ENCODE measurements at regions not wholly inside any gene's neighbourhood (a gene's known extent, or its start where the extent isn't known, plus 50 kb on each side); places are given as distances from the start of the nearest gene placed in this dataset.

DNA sequence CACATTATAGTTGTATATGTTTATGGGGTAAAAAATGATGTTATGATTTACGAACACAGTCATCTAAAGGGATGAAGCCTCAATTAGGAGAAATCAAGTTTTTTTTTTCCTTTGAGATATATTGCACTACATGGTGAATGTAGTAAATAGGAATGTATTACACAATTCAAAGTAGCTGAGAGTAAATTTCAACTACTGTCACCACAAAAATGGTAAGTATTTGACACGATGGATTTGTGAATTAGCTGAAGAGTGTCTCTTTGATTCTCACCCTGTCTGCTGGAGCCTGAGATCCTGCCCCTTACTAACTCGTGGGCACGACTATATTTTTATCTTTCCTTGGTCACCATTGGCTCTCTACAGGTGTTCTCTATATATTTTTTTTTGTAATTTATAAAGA is 540.4 kb upstream of the DSEL start:
- Histone ChIP-seq H3K36me3 (replicated peaks; ENCODE audit: insufficient read depth, low read depth) (no peaks in the 10 kb centered on the region), H3K27ac (no peak overlapping the region), H3K9me2 (replicated peaks; ENCODE audit: insufficient read depth) (no peaks in the 10 kb centered on the region), H3K4me3 (no peak overlapping the region), H3K4me2 (no peak overlapping the region), H3K4me1 (ENCODE audit: insufficient read depth) (no peaks in the 10 kb centered on the region), H3K79me2 (no peaks in the 10 kb centered on the region), H3K27me3 (no peaks in the 10 kb centered on the region), H4K20me1 (ENCODE audit: insufficient read depth, poor library complexity, severe bottlenecking) (no peaks in the 10 kb centered on the region), H3K9me3 (ENCODE audit: low read depth) (no peaks in the 10 kb centered on the region), H2AFZ (no peak overlapping the region)
- WGBS (ENCODE audit: low lambda C conversion rate, missing lambda C conversion rate): 86% methylated on average over 4 of the region's 4 CpGs
- TF ChIP-seq EZH2phosphoT487 (IDR thresholded peaks at IDR 0.05; ENCODE audit: low read depth, severe bottlenecking, unreplicated experiment): no peak
- TF ChIP-seq EZH2 (IDR thresholded peaks at IDR 0.05; ENCODE audit: borderline replicate concordance): no peak
- TF ChIP-seq, protein P1, sequence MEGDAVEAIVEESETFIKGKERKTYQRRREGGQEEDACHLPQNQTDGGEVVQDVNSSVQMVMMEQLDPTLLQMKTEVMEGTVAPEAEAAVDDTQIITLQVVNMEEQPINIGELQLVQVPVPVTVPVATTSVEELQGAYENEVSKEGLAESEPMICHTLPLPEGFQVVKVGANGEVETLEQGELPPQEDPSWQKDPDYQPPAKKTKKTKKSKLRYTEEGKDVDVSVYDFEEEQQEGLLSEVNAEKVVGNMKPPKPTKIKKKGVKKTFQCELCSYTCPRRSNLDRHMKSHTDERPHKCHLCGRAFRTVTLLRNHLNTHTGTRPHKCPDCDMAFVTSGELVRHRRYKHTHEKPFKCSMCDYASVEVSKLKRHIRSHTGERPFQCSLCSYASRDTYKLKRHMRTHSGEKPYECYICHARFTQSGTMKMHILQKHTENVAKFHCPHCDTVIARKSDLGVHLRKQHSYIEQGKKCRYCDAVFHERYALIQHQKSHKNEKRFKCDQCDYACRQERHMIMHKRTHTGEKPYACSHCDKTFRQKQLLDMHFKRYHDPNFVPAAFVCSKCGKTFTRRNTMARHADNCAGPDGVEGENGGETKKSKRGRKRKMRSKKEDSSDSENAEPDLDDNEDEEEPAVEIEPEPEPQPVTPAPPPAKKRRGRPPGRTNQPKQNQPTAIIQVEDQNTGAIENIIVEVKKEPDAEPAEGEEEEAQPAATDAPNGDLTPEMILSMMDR (IDR thresholded peaks at IDR 0.05; ENCODE audit: poor library complexity): no peak
- DNase-seq (ENCODE audit: low spot score): no peak

DNA sequence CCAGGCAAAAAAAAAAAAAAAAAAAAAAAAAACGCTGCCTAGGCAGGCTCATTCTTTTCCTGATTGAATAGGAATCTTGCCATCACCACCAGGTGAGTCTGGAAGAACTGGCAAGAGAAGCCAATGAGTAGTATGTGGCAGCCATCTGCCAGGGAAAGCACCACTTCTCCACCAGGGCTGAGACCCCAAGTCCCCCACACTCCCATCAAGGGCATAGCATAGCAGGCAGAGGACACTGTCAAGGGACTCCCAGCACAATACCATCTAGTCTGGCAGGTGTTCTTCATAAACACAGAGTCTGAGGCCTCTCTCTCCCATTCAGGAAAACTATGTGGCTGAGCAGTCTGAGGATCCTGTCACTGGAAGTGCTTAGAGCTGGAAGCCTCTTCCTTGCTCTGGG is 538.1 kb upstream of the DSEL start:
- TF ChIP-seq EZH2 (IDR thresholded peaks at IDR 0.05; ENCODE audit: borderline replicate concordance) (no peak), EZH2phosphoT487 (IDR thresholded peaks at IDR 0.05; ENCODE audit: low read depth, severe bottlenecking, unreplicated experiment) (no peak)
- TF ChIP-seq, protein P1 (IDR thresholded peaks at IDR 0.05; ENCODE audit: poor library complexity): no peak
- Histone ChIP-seq H2AFZ (no peak overlapping the region), H3K4me1 (ENCODE audit: insufficient read depth) (no peaks in the 10 kb centered on the region), H3K9me3 (ENCODE audit: low read depth) (no peaks in the 10 kb centered on the region), H3K9me2 (replicated peaks; ENCODE audit: insufficient read depth) (no peaks in the 10 kb centered on the region), H3K4me2 (no peak overlapping the region), H3K79me2 (no peaks in the 10 kb centered on the region), H3K4me3 (no peak overlapping the region), H3K27ac (no peak overlapping the region), H4K20me1 (ENCODE audit: insufficient read depth, poor library complexity, severe bottlenecking) (no peaks in the 10 kb centered on the region), H3K27me3 (no peaks in the 10 kb centered on the region), H3K36me3 (replicated peaks; ENCODE audit: insufficient read depth, low read depth) (no peaks in the 10 kb centered on the region)
- DNase-seq (ENCODE audit: low spot score): no peak
- 75% methylated on average over 1 of the region's 1 CpG for WGBS (ENCODE audit: low lambda C conversion rate, missing lambda C conversion rate)

DNA sequence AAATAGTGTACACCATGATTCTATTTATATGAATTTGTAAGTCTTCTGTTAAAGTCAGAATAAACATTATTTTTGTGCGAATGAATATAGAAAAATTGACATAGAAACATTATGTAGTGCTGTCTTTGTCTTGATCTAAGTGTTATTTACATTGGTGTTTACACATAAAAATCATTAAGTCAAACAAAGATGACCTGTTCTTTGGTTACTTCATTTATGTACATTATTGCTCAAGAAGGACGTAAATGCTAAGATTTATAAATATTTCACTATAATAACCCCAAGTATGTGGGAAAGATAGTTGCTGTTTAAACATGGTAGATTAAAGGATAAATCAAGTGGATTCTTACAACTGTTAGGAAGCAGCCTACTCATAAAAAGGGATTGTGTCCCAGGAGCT is 536.8 kb upstream of the DSEL start:
- H3K27ac ChIP-seq: no peak overlapping the region
- H2AFZ ChIP-seq: no peak overlapping the region
- H3K4me2 ChIP-seq: no peak overlapping the region
- no peaks in the 10 kb centered on the region for H3K79me2 ChIP-seq
- no peaks in the 10 kb centered on the region for H4K20me1 ChIP-seq (ENCODE audit: insufficient read depth, poor library complexity, severe bottlenecking)
- no peak overlapping the region for H3K4me3 ChIP-seq
- 72% methylated on average over 2 of the region's 2 CpGs for WGBS (ENCODE audit: low lambda C conversion rate, missing lambda C conversion rate)
- DNase-seq (ENCODE audit: low spot score): no peak
- H3K36me3 ChIP-seq (replicated peaks; ENCODE audit: insufficient read depth, low read depth): no peaks in the 10 kb centered on the region
- no peaks in the 10 kb centered on the region for H3K9me3 ChIP-seq (ENCODE audit: low read depth)
- no peaks in the 10 kb centered on the region for H3K27me3 ChIP-seq
- TF ChIP-seq, protein P1 (IDR thresholded peaks at IDR 0.05; ENCODE audit: poor library complexity): no peak
- no peak for TF ChIP-seq EZH2 (IDR thresholded peaks at IDR 0.05; ENCODE audit: borderline replicate concordance)
- TF ChIP-seq EZH2phosphoT487 (IDR thresholded peaks at IDR 0.05; ENCODE audit: low read depth, severe bottlenecking, unreplicated experiment): no peak
- no peaks in the 10 kb centered on the region for H3K9me2 ChIP-seq (replicated peaks; ENCODE audit: insufficient read depth)
- H3K4me1 ChIP-seq (ENCODE audit: insufficient read depth): no peaks in the 10 kb centered on the region

DNA sequence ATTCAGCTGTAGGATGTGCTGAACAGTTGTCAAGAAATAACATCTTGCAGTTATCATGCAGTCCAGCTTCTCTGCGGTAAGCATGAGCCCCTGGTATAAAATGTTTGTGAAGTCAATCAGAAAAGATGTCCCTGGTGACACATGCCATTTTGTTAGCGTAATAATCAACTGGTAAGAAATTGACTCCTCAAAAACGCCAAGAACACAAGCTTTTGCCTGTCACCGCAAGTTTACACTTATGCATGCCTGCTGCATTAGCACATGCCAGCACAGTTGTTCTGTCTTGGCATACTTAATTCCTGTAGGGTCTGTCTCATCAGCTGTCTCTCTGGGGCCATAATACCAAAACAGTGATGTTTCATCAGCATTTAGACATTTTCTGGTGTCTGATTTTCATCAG is 524.8 kb upstream of the DSEL start:
- 92% methylated on average over 4 of the region's 4 CpGs for WGBS (ENCODE audit: low lambda C conversion rate, missing lambda C conversion rate)
- DNase-seq (ENCODE audit: low spot score): no peak
- H3K4me1 ChIP-seq (ENCODE audit: insufficient read depth): no peaks in the 10 kb centered on the region
- H3K4me3 ChIP-seq: no peak overlapping the region
- H3K9me3 ChIP-seq (ENCODE audit: low read depth): no peaks in the 10 kb centered on the region
- no peaks in the 10 kb centered on the region for H3K79me2 ChIP-seq
- no peak overlapping the region for H2AFZ ChIP-seq
- H3K27me3 ChIP-seq: no peaks in the 10 kb centered on the region
- no peaks in the 10 kb centered on the region for H4K20me1 ChIP-seq (ENCODE audit: insufficient read depth, poor library complexity, severe bottlenecking)
- H3K36me3 ChIP-seq (replicated peaks; ENCODE audit: insufficient read depth, low read depth): no peaks in the 10 kb centered on the region
- no peaks in the 10 kb centered on the region for H3K9me2 ChIP-seq (replicated peaks; ENCODE audit: insufficient read depth)
- TF ChIP-seq, protein P1 (IDR thresholded peaks at IDR 0.05; ENCODE audit: poor library complexity): no peak
- no peak for TF ChIP-seq EZH2phosphoT487 (IDR thresholded peaks at IDR 0.05; ENCODE audit: low read depth, severe bottlenecking, unreplicated experiment)
- no peak for TF ChIP-seq EZH2 (IDR thresholded peaks at IDR 0.05; ENCODE audit: borderline replicate concordance)
- H3K27ac ChIP-seq: no peak overlapping the region
- H3K4me2 ChIP-seq: no peak overlapping the region

Measured in hepatocyte (in vitro differentiated cells).